IMR-90 (cell line): ENCODE measurements at regions not wholly inside any gene's neighbourhood (a gene's known extent, or its start where the extent isn't known, plus 50 kb on each side); places are given as distances from the start of the nearest gene placed in this dataset.

Source experiments
- POLR2A ChIP-seq: IDR thresholded peaks from 2 replicates; pipeline ENCODE4 v1.6.1; 2012; ENCODE audit warnings: mild to moderate bottlenecking, low read depth, low read length
- RAD21 ChIP-seq: IDR thresholded peaks from 2 replicates; pipeline ENCODE4 v1.6.1; 2012; ENCODE audit warnings: low read length, improper control_type of control experiment
- RFX5 ChIP-seq: IDR thresholded peaks from 2 replicates; pipeline ENCODE4 v1.8.0; 2012; ENCODE audit warnings: low read depth, mild to moderate bottlenecking, low read length, moderate library complexity
- TF ChIP-seq, protein P1 (sequence below): conservative IDR thresholded peaks from 2 replicates; pipeline ENCODE4 v1.5.1; 2012; ENCODE audit warnings: mild to moderate bottlenecking, low read depth, low read length, improper control_type of control experiment

DNA sequence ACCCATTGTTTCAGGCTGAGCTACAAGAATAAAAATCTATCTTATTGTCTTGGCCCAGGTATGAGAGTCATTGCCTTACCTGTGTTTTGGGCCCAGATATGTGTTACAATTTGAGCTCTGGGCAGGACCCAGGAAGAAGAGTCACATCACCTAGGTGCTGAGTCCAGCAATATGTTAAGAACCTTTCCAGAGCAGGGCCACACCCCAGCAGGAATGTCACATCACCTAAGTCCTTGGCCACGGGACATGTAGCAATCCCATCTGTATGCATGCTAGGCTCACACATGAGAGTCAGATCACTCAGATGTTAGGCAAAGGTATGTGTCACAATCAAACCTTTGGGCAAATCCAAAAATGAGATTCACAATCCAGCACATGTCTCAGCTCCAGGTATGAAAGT is 2103.5 kb downstream of the TP53TG3F start:
- no peak for TF ChIP-seq POLR2A
- TF ChIP-seq RFX5, result no peak
- TF ChIP-seq, protein P1, sequence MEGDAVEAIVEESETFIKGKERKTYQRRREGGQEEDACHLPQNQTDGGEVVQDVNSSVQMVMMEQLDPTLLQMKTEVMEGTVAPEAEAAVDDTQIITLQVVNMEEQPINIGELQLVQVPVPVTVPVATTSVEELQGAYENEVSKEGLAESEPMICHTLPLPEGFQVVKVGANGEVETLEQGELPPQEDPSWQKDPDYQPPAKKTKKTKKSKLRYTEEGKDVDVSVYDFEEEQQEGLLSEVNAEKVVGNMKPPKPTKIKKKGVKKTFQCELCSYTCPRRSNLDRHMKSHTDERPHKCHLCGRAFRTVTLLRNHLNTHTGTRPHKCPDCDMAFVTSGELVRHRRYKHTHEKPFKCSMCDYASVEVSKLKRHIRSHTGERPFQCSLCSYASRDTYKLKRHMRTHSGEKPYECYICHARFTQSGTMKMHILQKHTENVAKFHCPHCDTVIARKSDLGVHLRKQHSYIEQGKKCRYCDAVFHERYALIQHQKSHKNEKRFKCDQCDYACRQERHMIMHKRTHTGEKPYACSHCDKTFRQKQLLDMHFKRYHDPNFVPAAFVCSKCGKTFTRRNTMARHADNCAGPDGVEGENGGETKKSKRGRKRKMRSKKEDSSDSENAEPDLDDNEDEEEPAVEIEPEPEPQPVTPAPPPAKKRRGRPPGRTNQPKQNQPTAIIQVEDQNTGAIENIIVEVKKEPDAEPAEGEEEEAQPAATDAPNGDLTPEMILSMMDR, result no peak
- TF ChIP-seq RAD21, result no peak
